Vagina (tissue), 2 donors: ENCODE measurements at regions not wholly inside any gene's neighbourhood (a gene's known extent, or its start where the extent isn't known, plus 50 kb on each side); places are given as distances from the start of the nearest gene placed in this dataset.
"Not testable (repeated sequence)": the region's sequence is repeated elsewhere in the genome, so short reads cannot be mapped to it uniquely, and the experiment has no call there.

Experiments
- DNase-seq, 2 donors: peaks; one replicate each; pipeline ENCODE4 v3.0.0-alpha.2; 2017; ENCODE audit errors: extremely low spot score in 2 of 2
- H3K27ac ChIP-seq: fragments of 200-600 bp; sonication (generic); one replicate; pipeline ENCODE4 v1.5.1; 2019
- H3K27me3 ChIP-seq: fragments of 200-600 bp; sonication (generic); one replicate; pipeline ENCODE4 v1.5.1; 2019
- H3K36me3 ChIP-seq, 2 donors: fragments of 200-600 bp; sonication (generic); one replicate each; pipeline ENCODE4 v1.5.1; 2017 to 2019
- H3K4me1 ChIP-seq: fragments of 200-600 bp; sonication (generic); one replicate; pipeline ENCODE4 v1.5.1; 2019
- H3K4me3 ChIP-seq, 2 donors: fragments of 200-600 bp; sonication (generic); 1 replicate in 1 of 2; 2 replicates in 1 of 2; pipeline ENCODE4 v1.5.1; 2016 to 2019
- H3K9me3 ChIP-seq: fragments of 200-600 bp; sonication (generic); one replicate; pipeline ENCODE4 v1.5.1; 2019
- CTCF ChIP-seq, 3 experiments: fragments of 450-650 bp in 2 of 3; fragments of 200-600 bp in 1 of 3; sonication (generic) in 1 of 3; IDR thresholded peaks; one replicate each; pipeline ENCODE4 v1.5.1; 2017 to 2019; ENCODE audit warnings: antibody characterized with exemption in 3 of 3, mild to moderate bottlenecking in 2 of 3, moderate library complexity in 2 of 3
- POLR2A ChIP-seq, 2 donors: fragments of 450-650 bp; IDR thresholded peaks; one replicate each; pipeline ENCODE4 v1.6.1; 2017; ENCODE audit warnings: antibody characterized with exemption in 2 of 2, mild to moderate bottlenecking in 2 of 2, moderate library complexity in 2 of 2
- POLR2AphosphoS5 ChIP-seq, 2 donors: sonication (generic); formaldehyde crosslinking; IDR thresholded peaks; one replicate each; pipeline ENCODE4 v1.9.0; 2017; ENCODE audit warnings: antibody characterized with exemption in 2 of 2, mild to moderate bottlenecking in 2 of 2, low read depth in 1 of 2; ENCODE audit not compliant: insufficient read depth in 1 of 2
- intact Hi-C: fragments of 100-400 bp; cut with DNase I; formaldehyde crosslinking; loops from one replicate; pipeline ENCODE4 v1.15.1; 2023

DNA sequence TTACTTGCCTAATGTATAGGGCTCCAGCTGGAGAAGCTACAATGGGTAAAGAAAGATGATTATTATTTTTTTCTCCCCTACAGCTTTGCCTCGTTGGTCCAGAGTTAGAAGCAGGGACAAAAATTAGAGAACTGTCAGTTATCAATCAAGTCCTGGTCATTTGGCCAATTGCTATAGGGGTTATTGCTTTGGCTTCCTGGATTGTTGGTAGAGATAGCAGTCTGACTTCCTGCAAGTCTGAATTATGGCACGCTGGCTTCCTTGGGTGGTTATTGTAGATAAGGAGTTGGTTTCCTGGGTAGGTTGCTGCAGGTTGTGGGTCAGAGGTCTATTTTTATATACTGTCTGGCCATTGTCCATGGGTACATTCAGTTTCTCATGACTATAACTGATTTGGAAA, 84.7 kb upstream of the ELAC2 start:
- Histone ChIP-seq H3K27me3 (no peaks in the 10 kb centered on the region), H3K9me3 (no peaks in the 10 kb centered on the region), H3K27ac (no peak overlapping the region), H3K36me3 (no peaks in the 10 kb centered on the region), H3K4me3 (no peak overlapping the region), H3K4me1 (no peaks in the 10 kb centered on the region)
- intact Hi-C loops = no loop called here
- DNase-seq = no peak
- no peak for TF ChIP-seq CTCF (IDR thresholded peaks at IDR 0.05)
- TF ChIP-seq POLR2AphosphoS5 (IDR thresholded peaks at IDR 0.05; ENCODE audit: insufficient read depth in 1 of 2, low read depth in 1 of 2) = no peak
- no peak for TF ChIP-seq POLR2A (IDR thresholded peaks at IDR 0.05)

DNA sequence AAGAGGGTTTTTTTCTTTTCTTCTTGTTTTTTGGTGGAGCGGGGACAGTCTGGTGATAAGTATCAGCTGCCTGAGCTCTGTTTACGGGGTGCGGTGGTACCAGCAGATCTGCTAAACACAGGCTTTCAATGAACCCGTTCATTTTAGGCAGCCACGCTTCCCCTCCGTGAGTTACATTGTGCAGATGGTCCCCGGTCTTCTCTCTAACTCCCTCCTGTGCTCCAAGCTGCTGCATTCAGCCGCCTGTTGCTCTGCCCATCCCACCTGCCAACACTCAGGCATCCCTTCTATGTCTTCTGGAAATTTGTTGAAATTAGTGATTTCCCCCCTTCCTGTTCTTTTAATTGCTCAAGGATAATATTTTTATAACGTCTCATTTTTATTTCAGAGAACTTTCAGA, 82.1 kb upstream of the ELAC2 start:
- TF ChIP-seq POLR2AphosphoS5 (IDR thresholded peaks at IDR 0.05; ENCODE audit: insufficient read depth in 1 of 2, low read depth in 1 of 2) = no peak
- TF ChIP-seq POLR2A (IDR thresholded peaks at IDR 0.05) = no peak
- no peak for TF ChIP-seq CTCF (IDR thresholded peaks at IDR 0.05)
- intact Hi-C loops = no loop called here
- DNase-seq = no peak
- Histone ChIP-seq H3K36me3 (no peaks in the 10 kb centered on the region), H3K27me3 (no peaks in the 10 kb centered on the region), H3K4me3 (no peak overlapping the region), H3K9me3 (no peaks in the 10 kb centered on the region), H3K4me1 (no peaks in the 10 kb centered on the region), H3K27ac (no peak overlapping the region)

DNA sequence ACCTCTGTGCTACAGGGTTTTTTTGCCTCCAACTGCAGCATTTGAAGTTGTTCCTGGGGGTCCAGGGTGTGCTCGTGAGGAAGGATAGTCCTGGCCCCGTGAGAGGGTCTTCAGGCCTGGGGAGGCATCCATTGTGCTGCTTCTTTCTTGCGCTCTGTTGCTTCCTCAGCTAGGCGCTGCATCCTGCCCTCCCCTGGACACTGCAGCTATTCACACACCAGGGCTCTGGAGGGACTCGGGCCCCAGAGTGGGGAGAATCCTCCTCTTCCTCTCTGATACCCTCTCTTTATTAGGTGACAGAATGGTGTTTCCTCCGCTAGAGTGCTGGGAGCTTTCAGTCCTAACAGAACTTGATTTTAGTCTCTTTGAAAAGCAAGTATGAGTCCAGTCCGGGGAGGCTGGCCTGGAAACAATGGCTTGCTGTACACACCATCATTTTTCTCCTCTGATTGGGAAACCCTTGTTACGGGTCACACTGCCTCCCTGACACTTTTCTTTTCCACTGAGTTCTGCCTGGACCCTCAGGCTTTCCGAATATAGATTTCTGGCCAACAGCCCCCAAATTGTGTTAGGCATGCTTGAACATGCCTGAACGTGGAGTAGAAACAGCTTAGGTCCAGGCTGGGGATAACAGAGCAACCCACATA, 81.4 kb upstream of the ELAC2 start:
- no peak overlapping the region for H3K4me3 ChIP-seq
- intact Hi-C loops = no loop called here
- H3K27me3 ChIP-seq = no peaks in the 10 kb centered on the region
- no peak for DNase-seq
- no peaks in the 10 kb centered on the region for H3K4me1 ChIP-seq
- H3K36me3 ChIP-seq = no peaks in the 10 kb centered on the region
- no peaks in the 10 kb centered on the region for H3K9me3 ChIP-seq
- no peak overlapping the region for H3K27ac ChIP-seq
- TF ChIP-seq CTCF (IDR thresholded peaks at IDR 0.05) = no peak
- no peak for TF ChIP-seq POLR2A (IDR thresholded peaks at IDR 0.05)
- TF ChIP-seq POLR2AphosphoS5 (IDR thresholded peaks at IDR 0.05; ENCODE audit: insufficient read depth in 1 of 2, low read depth in 1 of 2) = no peak

DNA sequence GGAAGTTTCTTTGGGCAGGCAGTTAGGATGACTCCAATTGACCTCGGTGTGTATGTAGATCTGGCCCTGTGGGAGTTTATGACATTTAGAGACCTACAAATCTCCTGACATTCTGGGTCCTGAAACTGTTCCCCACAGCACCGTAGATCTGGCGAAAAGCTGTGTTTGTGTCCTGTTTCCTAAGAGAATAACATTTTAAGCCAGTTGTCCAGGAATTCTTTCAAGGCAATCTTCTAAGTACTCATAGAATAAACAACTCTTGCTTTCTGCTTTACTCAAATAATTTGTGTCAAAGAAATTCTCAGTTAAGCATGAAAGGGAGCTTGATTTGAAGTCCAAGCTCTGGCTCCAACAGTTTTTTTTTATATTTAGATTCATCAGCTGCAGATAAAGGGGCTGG, 78.5 kb upstream of the ELAC2 start:
- H3K4me1 ChIP-seq = no peaks in the 10 kb centered on the region
- no peak for DNase-seq
- intact Hi-C loops = no loop called here
- no peak for TF ChIP-seq POLR2A (IDR thresholded peaks at IDR 0.05)
- TF ChIP-seq POLR2AphosphoS5 (IDR thresholded peaks at IDR 0.05; ENCODE audit: insufficient read depth in 1 of 2, low read depth in 1 of 2) = no peak
- TF ChIP-seq CTCF (IDR thresholded peaks at IDR 0.05) = no peak
- no peak overlapping the region for H3K4me3 ChIP-seq
- H3K9me3 ChIP-seq = no peaks in the 10 kb centered on the region
- H3K36me3 ChIP-seq = no peaks in the 10 kb centered on the region
- H3K27me3 ChIP-seq = no peaks in the 10 kb centered on the region
- H3K27ac ChIP-seq = no peak overlapping the region

DNA sequence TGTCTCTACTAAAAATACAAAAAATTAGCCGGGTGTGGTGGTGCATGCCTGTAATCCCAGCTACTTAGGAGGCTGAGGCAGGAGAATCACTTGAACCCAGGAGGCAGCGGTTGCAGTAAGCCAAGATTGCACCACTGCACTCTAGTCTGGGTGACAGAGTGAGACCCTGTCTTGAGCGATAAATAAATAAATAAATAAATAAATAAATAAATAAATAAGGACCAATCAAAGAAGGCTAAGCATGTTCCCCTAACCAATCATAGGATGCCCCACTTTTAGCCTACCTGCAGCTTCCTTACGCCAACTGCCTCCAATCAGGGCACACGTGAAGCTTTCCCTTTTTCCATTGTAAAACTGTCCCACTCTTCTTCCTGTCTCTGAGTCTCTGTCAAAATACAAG, 74.2 kb upstream of the ELAC2 start:
- H3K27ac ChIP-seq, H3K36me3 ChIP-seq, DNase-seq, H3K4me1 ChIP-seq, H3K4me3 ChIP-seq, H3K9me3 ChIP-seq, H3K27me3 ChIP-seq, intact Hi-C loops: not testable (repeated sequence)
